HUES6 (cell line): ENCODE measurements at regions not wholly inside any gene's neighbourhood (a gene's known extent, or its start where the extent isn't known, plus 50 kb on each side); places are given as distances from the start of the nearest gene placed in this dataset.

ENCODE experiments used
- H3K27ac ChIP-seq: 2 replicates; pipeline ENCODE4 v1.7.0; 2013; ENCODE audit warnings: low read depth, mild to moderate bottlenecking, low read length, inconsistent platforms
- H3K27me3 ChIP-seq: 2 replicates; pipeline ENCODE4 v1.6.1; 2013; ENCODE audit warnings: low read length; ENCODE audit not compliant: control insufficient read depth, insufficient read depth
- H3K36me3 ChIP-seq: 2 replicates; pipeline ENCODE4 v1.6.1; 2013; ENCODE audit warnings: low read length; ENCODE audit not compliant: control insufficient read depth, insufficient read depth
- H3K4me1 ChIP-seq: 2 replicates; pipeline ENCODE4 v1.6.1; 2013; ENCODE audit warnings: low read length; ENCODE audit not compliant: control insufficient read depth, insufficient read depth
- H3K4me3 ChIP-seq: 2 replicates; pipeline ENCODE4 v1.5.1; 2013; ENCODE audit warnings: low read depth, low read length
- H3K9ac ChIP-seq: one replicate; pipeline ENCODE4 v1.6.1; 2013; ENCODE audit warnings: mild to moderate bottlenecking, low read length
- H3K9me3 ChIP-seq: 2 replicates; pipeline ENCODE4 v1.6.1; 2013; ENCODE audit warnings: low read depth, low read length; ENCODE audit not compliant: control insufficient read depth, insufficient read depth

DNA sequence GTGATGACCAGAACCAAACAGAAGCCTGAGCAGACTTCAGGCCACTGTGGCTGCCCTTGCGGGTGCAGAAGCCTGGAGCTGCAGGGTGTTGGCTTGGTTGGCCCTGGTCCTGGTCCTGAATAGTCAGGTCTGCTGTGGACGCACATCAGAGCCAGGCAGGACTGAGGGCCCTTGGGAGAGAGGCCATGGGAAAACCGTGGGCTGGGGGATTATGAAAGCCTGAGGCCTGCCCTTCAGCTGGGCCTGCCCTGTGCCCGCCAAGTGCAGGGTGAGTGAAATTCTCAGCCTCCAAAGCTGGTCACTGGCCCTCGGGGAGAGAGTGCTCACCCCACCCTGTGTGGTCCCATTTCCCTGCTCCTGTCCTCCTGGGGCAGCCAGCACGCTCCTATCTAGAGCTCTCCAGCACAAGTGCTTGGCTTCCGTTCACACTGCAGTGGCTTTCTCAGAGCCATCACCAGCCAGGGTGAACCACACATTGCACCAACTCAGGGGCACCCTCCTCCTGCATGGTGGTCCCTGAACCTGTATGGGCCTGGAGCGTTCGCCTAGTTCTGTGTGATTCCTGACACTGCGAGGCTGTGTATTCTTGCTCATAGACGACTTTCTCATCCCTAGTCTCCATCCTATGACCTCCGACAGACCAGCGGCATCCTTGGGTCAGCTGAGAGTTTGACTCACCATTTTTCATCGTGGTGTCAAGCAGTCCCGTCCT lies 146.1 kb downstream of the TTLL2 start:
- H3K27ac ChIP-seq, result no peak overlapping the region
- H3K9ac ChIP-seq, result no peak overlapping the region
- H3K4me1 ChIP-seq, result peaks cover 30% of the 10 kb centered on the region
- no peaks in the 10 kb centered on the region for H3K9me3 ChIP-seq
- no peak overlapping the region for H3K4me3 ChIP-seq
- no peaks in the 10 kb centered on the region; the same call in 1 of the 2 replicates for H3K27me3 ChIP-seq
- H3K36me3 ChIP-seq, result no peaks in the 10 kb centered on the region

- Histone ChIP-seq H3K27me3 (no peaks in the 10 kb centered on the region; the same call in 1 of the 2 replicates), H3K4me1 (peaks cover 36% of the 10 kb centered on the region), H3K27ac (no peak overlapping the region), H3K4me3 (no peak overlapping the region), H3K9me3 (no peaks in the 10 kb centered on the region), H3K9ac (no peak overlapping the region), H3K36me3 (no peaks in the 10 kb centered on the region)
Observed at GRCh38 chr6:167471548-167471930, 146.7 kb downstream of the TTLL2 start.

- Histone ChIP-seq H3K9me3 (no peaks in the 10 kb centered on the region), H3K9ac (no peak overlapping the region), H3K4me3 (no peak overlapping the region), H3K36me3 (no peaks in the 10 kb centered on the region), H3K27me3 (no peaks in the 10 kb centered on the region; the same call in 1 of the 2 replicates), H3K4me1 (peaks cover 36% of the 10 kb centered on the region), H3K27ac (no peak overlapping the region)
Observed at GRCh38 chr6:167472148-167472547, 147.3 kb downstream of the TTLL2 start.

DNA sequence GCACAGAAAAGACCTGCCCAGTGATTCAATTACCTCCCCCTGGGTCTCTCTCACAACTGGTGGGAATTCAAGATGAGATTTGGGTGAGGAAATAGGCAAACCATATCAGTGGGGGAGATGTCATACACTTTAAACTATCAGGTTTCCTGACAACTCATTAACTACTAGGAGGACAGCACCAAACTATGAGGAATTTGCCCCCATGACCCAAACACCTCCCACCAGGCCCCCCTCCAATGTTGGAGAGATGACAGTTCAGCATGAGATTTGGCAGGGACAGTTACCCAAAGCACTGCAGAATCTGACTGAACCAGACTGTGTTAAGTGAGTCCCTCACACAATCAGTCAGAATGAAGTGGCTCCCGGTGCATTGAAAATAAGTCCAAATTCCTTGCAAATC lies 148.0 kb downstream of the TTLL2 start:
- peaks cover 36% of the 10 kb centered on the region for H3K4me1 ChIP-seq
- H3K4me3 ChIP-seq, result no peak overlapping the region
- no peaks in the 10 kb centered on the region for H3K36me3 ChIP-seq
- H3K9ac ChIP-seq, result no peak overlapping the region
- no peak overlapping the region for H3K27ac ChIP-seq
- no peaks in the 10 kb centered on the region for H3K9me3 ChIP-seq
- H3K27me3 ChIP-seq, result no peaks in the 10 kb centered on the region; the same call in 1 of the 2 replicates

DNA sequence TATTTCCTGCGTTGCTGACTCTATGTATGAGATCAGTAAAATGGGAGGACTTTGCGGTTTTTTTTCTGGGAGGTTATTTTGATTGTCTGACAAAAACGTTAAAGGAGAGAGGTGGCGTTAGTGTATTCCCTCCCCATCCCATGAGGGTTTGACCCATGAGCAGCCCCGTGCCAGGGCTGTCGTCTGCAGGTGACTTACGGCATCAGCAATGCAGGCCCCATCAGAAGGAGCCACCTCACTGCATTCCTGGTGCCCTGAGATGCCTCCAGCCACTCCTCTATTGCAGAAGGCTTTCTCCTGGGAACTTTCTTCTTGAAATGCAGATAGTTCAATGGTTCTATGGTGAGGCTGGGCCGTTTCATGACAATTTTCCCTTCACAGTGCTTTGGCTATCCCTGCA lies 149.3 kb downstream of the TTLL2 start:
- no peaks in the 10 kb centered on the region for H3K9me3 ChIP-seq
- no peak overlapping the region for H3K4me3 ChIP-seq
- no peak overlapping the region for H3K27ac ChIP-seq
- H3K27me3 ChIP-seq, result no peaks in the 10 kb centered on the region
- H3K4me1 ChIP-seq, result peaks cover 36% of the 10 kb centered on the region
- H3K9ac ChIP-seq, result no peak overlapping the region
- H3K36me3 ChIP-seq, result no peaks in the 10 kb centered on the region

- Histone ChIP-seq H3K27ac (no peak overlapping the region), H3K9me3 (no peaks in the 10 kb centered on the region), H3K36me3 (no peaks in the 10 kb centered on the region), H3K4me1 (peaks cover 40% of the 10 kb centered on the region), H3K9ac (no peak overlapping the region), H3K27me3 (no peaks in the 10 kb centered on the region), H3K4me3 (no peak overlapping the region)
Observed at GRCh38 chr6:167474725-167475124, 149.8 kb downstream of the TTLL2 start.

DNA sequence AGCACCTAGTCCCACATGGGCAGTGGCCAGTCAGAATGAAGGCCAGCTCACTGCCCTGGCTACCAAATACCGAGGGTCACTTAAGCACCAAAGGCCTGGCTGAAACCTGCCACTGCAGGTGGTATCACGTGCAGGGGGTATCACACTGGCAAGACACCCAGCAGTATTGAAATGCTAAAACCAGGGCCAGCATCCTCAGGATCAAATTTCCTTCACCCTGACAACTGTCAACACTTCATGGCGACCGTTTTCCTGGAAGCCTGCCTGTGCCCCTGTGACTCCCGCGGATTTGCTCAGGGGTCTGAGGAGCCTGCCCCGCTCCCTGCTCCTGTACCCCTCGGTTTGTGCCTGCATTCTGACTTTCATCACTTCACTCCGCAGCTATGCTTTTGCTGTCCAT lies 151.1 kb downstream of the TTLL2 start:
- no peaks in the 10 kb centered on the region for H3K27me3 ChIP-seq
- H3K9me3 ChIP-seq, result no peaks in the 10 kb centered on the region
- no peak overlapping the region for H3K9ac ChIP-seq
- H3K27ac ChIP-seq, result no peak overlapping the region
- no peak overlapping the region for H3K4me3 ChIP-seq
- no peaks in the 10 kb centered on the region for H3K36me3 ChIP-seq
- H3K4me1 ChIP-seq, result peaks cover 48% of the 10 kb centered on the region

DNA sequence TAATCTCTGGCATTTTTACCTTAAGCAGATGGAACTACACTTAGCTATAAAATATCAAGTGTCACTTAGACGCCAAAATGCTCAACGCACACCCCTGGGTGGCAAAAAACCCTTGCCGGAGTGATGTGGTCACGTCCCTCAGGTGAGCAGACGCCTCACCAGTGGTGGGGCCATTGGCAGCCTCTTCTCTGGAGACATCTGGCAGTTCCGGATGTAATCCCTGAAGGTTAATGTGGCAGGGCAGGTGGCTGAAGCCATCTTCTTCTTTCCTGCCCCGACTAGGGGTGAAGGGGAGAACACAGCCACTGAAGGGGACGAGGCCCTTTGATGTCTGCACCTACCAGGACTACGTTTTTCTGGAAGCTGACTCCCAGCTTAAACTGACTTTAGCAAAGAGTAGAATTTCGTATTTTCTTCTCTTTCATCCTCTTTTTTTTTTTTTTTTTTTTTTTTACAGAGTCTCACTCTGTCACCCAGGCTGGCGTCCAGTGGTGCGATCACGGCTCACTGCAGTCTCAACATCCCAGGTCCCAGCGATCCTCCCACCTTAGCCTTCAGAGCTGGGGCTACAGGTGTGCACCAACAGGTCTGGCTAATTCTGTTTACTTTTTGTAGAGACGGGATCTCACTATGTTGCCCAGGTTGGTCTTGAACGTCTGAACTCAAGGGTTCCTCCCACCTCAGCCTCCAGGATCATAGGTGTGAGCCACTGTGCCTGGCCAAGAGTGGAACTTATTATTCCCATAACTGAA lies 152.1 kb downstream of the TTLL2 start:
- Histone ChIP-seq H3K9ac (no peak overlapping the region), H3K4me3 (no peak overlapping the region), H3K9me3 (no peaks in the 10 kb centered on the region), H3K36me3 (no peaks in the 10 kb centered on the region), H3K27me3 (no peaks in the 10 kb centered on the region), H3K27ac (no peak overlapping the region), H3K4me1 (peaks cover 48% of the 10 kb centered on the region)

- no peak overlapping the region for H3K4me3 ChIP-seq
- H3K36me3 ChIP-seq, result no peaks in the 10 kb centered on the region
- H3K9me3 ChIP-seq, result no peaks in the 10 kb centered on the region
- H3K27ac ChIP-seq, result no peak overlapping the region
- no peak overlapping the region for H3K9ac ChIP-seq
- peaks cover 44% of the 10 kb centered on the region for H3K4me1 ChIP-seq
- no peaks in the 10 kb centered on the region for H3K27me3 ChIP-seq
Observed at GRCh38 chr6:167477688-167478087, 152.8 kb downstream of the TTLL2 start.

DNA sequence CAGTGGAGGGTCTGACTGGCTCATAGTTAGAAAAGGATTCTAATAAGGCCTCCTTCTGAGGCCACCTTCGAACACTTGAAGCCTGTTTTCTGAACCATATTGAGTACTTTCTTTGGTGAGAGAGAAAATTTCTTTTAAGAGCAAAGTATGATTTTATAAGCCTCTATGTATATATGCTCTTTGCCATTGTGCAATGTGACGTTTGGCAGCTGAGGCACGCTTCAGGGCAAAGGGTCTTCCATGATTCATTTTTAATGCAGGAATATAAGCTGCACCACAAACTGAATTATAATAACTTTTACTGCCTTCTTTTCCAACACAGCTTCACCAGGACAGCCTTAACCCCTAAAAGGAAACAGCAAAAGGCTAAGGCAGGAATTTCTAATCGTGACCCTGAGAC lies 154.4 kb downstream of the TTLL2 start:
- Histone ChIP-seq H3K4me3 (no peak overlapping the region), H3K27me3 (no peaks in the 10 kb centered on the region), H3K9ac (no peak overlapping the region), H3K4me1 (peaks cover 29% of the 10 kb centered on the region), H3K9me3 (no peaks in the 10 kb centered on the region), H3K27ac (no peak overlapping the region), H3K36me3 (no peaks in the 10 kb centered on the region)

- no peaks in the 10 kb centered on the region for H3K27me3 ChIP-seq
- H3K9ac ChIP-seq, result no peak overlapping the region
- H3K9me3 ChIP-seq, result no peaks in the 10 kb centered on the region
- peaks cover 24% of the 10 kb centered on the region for H3K4me1 ChIP-seq
- no peak overlapping the region for H3K27ac ChIP-seq
- H3K4me3 ChIP-seq, result no peak overlapping the region
- H3K36me3 ChIP-seq, result no peaks in the 10 kb centered on the region
Observed at GRCh38 chr6:167479901-167480648, 155.2 kb downstream of the TTLL2 start.
